Heart left ventricle (tissue), 16 donors: ENCODE measurements at regions not wholly inside any gene's neighbourhood (a gene's known extent, or its start where the extent isn't known, plus 50 kb on each side); places are given as distances from the start of the nearest gene placed in this dataset.
"Not testable (repeated sequence)": the region's sequence is repeated elsewhere in the genome, so short reads cannot be mapped to it uniquely, and the experiment has no call there.

ENCODE experiments used
- ATAC-seq, 4 donors: fragments of 200-7000 bp; cut with Tn5 transposase; one replicate each; pipeline ENCODE4 v1.9.1; 2020 to 2022; ENCODE audit warnings: moderate library complexity in 4 of 4, mild to moderate bottlenecking in 3 of 4, moderate number of reproducible peaks in 1 of 4
- DNase-seq, 5 donors: peaks; one replicate each; pipeline ENCODE4 v3.0.0-alpha.2; 2020
- H3K27ac ChIP-seq, 12 donors: fragments of 200-600 bp; sonication (generic) in 4 of 12; one replicate each; pipeline versions ENCODE4 v1.5.0 to v1.8.0; 2016 to 2022; ENCODE audit warnings: mild to moderate bottlenecking in 2 of 12
- H3K27me3 ChIP-seq, 9 donors: fragments of 200-600 bp; sonication (generic) in 2 of 9; one replicate each; pipeline versions ENCODE4 v1.5.1 to v1.8.0; 2016 to 2022; ENCODE audit warnings: mild to moderate bottlenecking in 3 of 9
- H3K36me3 ChIP-seq, 9 donors: fragments of 200-600 bp; sonication (generic) in 2 of 9; one replicate each; pipeline versions ENCODE4 v1.5.0 to v1.8.0; 2018 to 2022; ENCODE audit warnings: mild to moderate bottlenecking in 2 of 9
- H3K4me1 ChIP-seq, 12 donors: fragments of 200-600 bp; sonication (generic) in 4 of 12; one replicate each; pipeline versions ENCODE4 v1.5.0 to v1.8.0; 2016 to 2022; ENCODE audit warnings: mild to moderate bottlenecking in 3 of 12
- H3K4me3 ChIP-seq, 12 donors: fragments of 200-600 bp; sonication (generic) in 4 of 12; one replicate each; pipeline versions ENCODE4 v1.5.0 to v1.8.0; 2017 to 2022; ENCODE audit warnings: mild to moderate bottlenecking in 9 of 12, moderate library complexity in 4 of 12
- H3K9me3 ChIP-seq, 12 donors: fragments of 200-600 bp; sonication (generic) in 4 of 12; one replicate each; pipeline versions ENCODE4 v1.5.0 to v1.8.0; 2016 to 2022; ENCODE audit warnings: mild to moderate bottlenecking in 1 of 12
- CTCF ChIP-seq, 12 donors: fragments of 200-600 bp; sonication (generic) in 4 of 12; IDR thresholded peaks; one replicate each; pipeline versions ENCODE4 v1.5.0 to v1.8.0; 2018 to 2022; ENCODE audit warnings: antibody characterized with exemption in 12 of 12, mild to moderate bottlenecking in 5 of 12
- POLR2A ChIP-seq, 2 donors: fragments of 450-650 bp; IDR thresholded peaks; one replicate each; pipeline ENCODE4 v1.6.1; 2017; ENCODE audit warnings: antibody characterized with exemption in 2 of 2, mild to moderate bottlenecking in 2 of 2, moderate library complexity in 2 of 2
- WGBS, 4 donors: extraction: QIAGEN DNeasy Blood & Tissue Kit in 2 of 4; methylation state at CpG; one replicate each; pipeline versions ENCODE4 v1.1.5 to v1.1.7; 2013 to 2018; 5-methylcytosine and 5-hydroxymethylcytosine counted together
- intact Hi-C, 10 donors: fragments of 100-400 bp; cut with DNase I; formaldehyde crosslinking; loops; one replicate each; pipeline versions ENCODE4 v1.11.1 to v1.14.2; 2022
- donor health status: ischemic (EF 13 %, LVEDD 7.1; RV severe dilation, severe dysfunction).
- donor health status: healthy with polysubstance abuse.
- donor health status: DM: no; HTN: yes; CAD: no.
- donor health status: DM: no; HTN: no; CAD: no.
- donor health status: ischemic (EF 25% LVEDD 6.9; RV normal size, moderate dysfunction).
- donor health status: ischemic (EF 25% LVEDD 5.7; RV mildly dilated, moderate dysfunction).
- donor health status: healthy.
- donor health status: DM: yes; HTN: yes; CAD: no.
- donor health status: ischemic (EF 35%, LVEDD 5.7; RV mildly dilated, moderate dysfunction).
- donor health status: nonischemic (EF 11% LVEDD 7.7; RV severe dilation, severe dysfunction).
- donor health status: DM: yes; HTN: yes; CAD: no.
- donor health status: PGD.
- donor health status: ischemic (EF 29% LVEDD 5.4; RV normal size, mild dysfunction).
- donor health status: nonischemic (EF 23%, LVEDD 6.1; RV moderate dilation, normal function).

- H3K4me1 ChIP-seq, result no peaks in the 10 kb centered on the region
- WGBS, 4 donors, result 67 to 70% (median 70%) methylated on average over 10 of the region's 10 CpGs
- H3K27me3 ChIP-seq, result no peaks in the 10 kb centered on the region
- ATAC-seq (no peak), DNase-seq (no peak)
- no peaks in the 10 kb centered on the region for H3K9me3 ChIP-seq
- H3K4me3 ChIP-seq, result no peak overlapping the region
- no peaks in the 10 kb centered on the region for H3K36me3 ChIP-seq
- TF ChIP-seq POLR2A (IDR thresholded peaks at IDR 0.05) (no peak), CTCF (IDR thresholded peaks at IDR 0.05) (no peak)
- intact Hi-C loops, result no loop called here
- H3K27ac ChIP-seq, result no peak overlapping the region
Observed at GRCh38 chr2:56049233-56049845, 125.8 kb upstream of the EFEMP1 start.

- ATAC-seq (no peak), DNase-seq (no peak)
- no peaks in the 10 kb centered on the region for H3K4me1 ChIP-seq
- peaks cover 0 to 21% (median 0%) of the 10 kb centered on the region in 12 donors for H3K9me3 ChIP-seq
- TF ChIP-seq CTCF (IDR thresholded peaks at IDR 0.05) (no peak), POLR2A (IDR thresholded peaks at IDR 0.05) (no peak)
- intact Hi-C loops, result no loop called here
- H3K27ac ChIP-seq, result no peak overlapping the region
- H3K4me3 ChIP-seq, result no peak overlapping the region
- no peaks in the 10 kb centered on the region for H3K36me3 ChIP-seq
- WGBS, 4 donors, result 34 to 51% (median 36%) methylated on average over 3 of the region's 3 CpGs
- no peaks in the 10 kb centered on the region for H3K27me3 ChIP-seq
Observed at GRCh38 chr2:56053679-56054078, 130.1 kb upstream of the EFEMP1 start.

GRCh38 chr2:56055405-56055804 lies 128.4 kb upstream of the CCDC85A start:
- H3K9me3 ChIP-seq, result peaks cover 0 to 38% (median 4%) of the 10 kb centered on the region in 12 donors
- H3K4me1 ChIP-seq, result no peaks in the 10 kb centered on the region
- no peak overlapping the region for H3K27ac ChIP-seq
- DNase-seq (no peak), ATAC-seq (no peak)
- intact Hi-C loops, result no loop called here
- TF ChIP-seq CTCF (IDR thresholded peaks at IDR 0.05) (no peak), POLR2A (IDR thresholded peaks at IDR 0.05) (no peak)
- H3K36me3 ChIP-seq, result no peaks in the 10 kb centered on the region
- H3K27me3 ChIP-seq, result no peaks in the 10 kb centered on the region
- H3K4me3 ChIP-seq, result no peak overlapping the region

- H3K36me3 ChIP-seq, H3K4me1 ChIP-seq, H3K27ac ChIP-seq, H3K4me3 ChIP-seq, DNase-seq, H3K27me3 ChIP-seq, intact Hi-C loops, ATAC-seq: not testable (repeated sequence)
- peaks cover 0 to 57% (median 4%) of the 10 kb centered on the region in 12 donors for H3K9me3 ChIP-seq
- 86 to 92% (median 90%) methylated on average over 4 of the region's 4 CpGs for WGBS, 4 donors
Observed at GRCh38 chr2:56061327-56061726, 122.5 kb upstream of the CCDC85A start.

- intact Hi-C loops, result no loop called here
- no peak for DNase-seq
- Histone ChIP-seq H3K9me3 (peaks cover 0 to 23% (median 2%) of the 10 kb centered on the region in 12 donors), H3K27ac (no peak overlapping the region), H3K27me3 (no peaks in the 10 kb centered on the region), H3K4me1 (no peaks in the 10 kb centered on the region), H3K36me3 (no peaks in the 10 kb centered on the region), H3K4me3 (no peak overlapping the region)
- ATAC-seq, result no peak
- TF ChIP-seq POLR2A (IDR thresholded peaks at IDR 0.05) (no peak), CTCF (IDR thresholded peaks at IDR 0.05) (no peak)
Observed at GRCh38 chr2:56068746-56069145, 115.0 kb upstream of the CCDC85A start.
